ENCODE measurements at regions not wholly inside any gene's neighbourhood (a gene's known extent, or its start where the extent isn't known, plus 50 kb on each side); places are given as distances from the start of the nearest gene placed in this dataset.
"Not testable (repeated sequence)": the region's sequence is repeated elsewhere in the genome, so short reads cannot be mapped to it uniquely, and the experiment has no call there.

- intact Hi-C loops (cut with DNase I); H3K27me3 ChIP-seq; H3K27ac ChIP-seq; H3K9me3 ChIP-seq (replicated peaks in 1 of 3); H3K4me3 ChIP-seq; H3K36me3 ChIP-seq (replicated peaks in 1 of 2); H3K4me1 ChIP-seq (replicated peaks in 1 of 2): not testable (repeated sequence)
- peak; percentile 46 to 78 (median 65) for DNase-seq
- WGBS, 4 donors: 41 to 50% (median 45%) methylated on average over 13 of the region's 13 CpGs
- TF ChIP-seq, protein P1, sequence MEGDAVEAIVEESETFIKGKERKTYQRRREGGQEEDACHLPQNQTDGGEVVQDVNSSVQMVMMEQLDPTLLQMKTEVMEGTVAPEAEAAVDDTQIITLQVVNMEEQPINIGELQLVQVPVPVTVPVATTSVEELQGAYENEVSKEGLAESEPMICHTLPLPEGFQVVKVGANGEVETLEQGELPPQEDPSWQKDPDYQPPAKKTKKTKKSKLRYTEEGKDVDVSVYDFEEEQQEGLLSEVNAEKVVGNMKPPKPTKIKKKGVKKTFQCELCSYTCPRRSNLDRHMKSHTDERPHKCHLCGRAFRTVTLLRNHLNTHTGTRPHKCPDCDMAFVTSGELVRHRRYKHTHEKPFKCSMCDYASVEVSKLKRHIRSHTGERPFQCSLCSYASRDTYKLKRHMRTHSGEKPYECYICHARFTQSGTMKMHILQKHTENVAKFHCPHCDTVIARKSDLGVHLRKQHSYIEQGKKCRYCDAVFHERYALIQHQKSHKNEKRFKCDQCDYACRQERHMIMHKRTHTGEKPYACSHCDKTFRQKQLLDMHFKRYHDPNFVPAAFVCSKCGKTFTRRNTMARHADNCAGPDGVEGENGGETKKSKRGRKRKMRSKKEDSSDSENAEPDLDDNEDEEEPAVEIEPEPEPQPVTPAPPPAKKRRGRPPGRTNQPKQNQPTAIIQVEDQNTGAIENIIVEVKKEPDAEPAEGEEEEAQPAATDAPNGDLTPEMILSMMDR (IDR thresholded peaks at IDR 0.05): peak; percentile 48 to 70 (median 56)
Observed at GRCh38 chr10:45235260-45235769, 80.1 kb downstream of the OR13A1 start.

DNA sequence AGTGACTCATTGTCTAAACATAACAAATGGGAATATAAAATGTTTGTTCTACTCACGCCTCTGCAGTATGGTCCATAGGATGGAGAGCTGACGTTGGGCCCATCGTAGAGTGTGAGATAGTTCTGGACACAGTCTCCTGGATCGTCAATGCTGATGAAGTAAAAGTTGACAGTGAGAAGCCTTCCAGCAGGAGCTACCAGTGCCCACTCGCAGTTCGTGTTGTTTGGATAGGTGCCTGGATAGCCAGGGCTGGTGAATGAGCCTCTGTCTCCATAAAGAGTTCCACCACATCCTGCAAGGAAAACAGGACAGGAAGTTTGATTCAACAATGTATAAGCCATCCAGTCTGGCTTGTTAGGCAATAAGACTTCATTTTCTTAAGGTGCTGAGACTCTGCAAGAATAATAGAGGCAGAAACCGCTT is 79.6 kb downstream of the OR13A1 start:
- Histone ChIP-seq H3K4me1 (replicated peaks in 1 of 2) (no peaks in the 10 kb centered on the region), H3K27me3 (peaks cover 10% of the 10 kb centered on the region), H3K36me3 (replicated peaks in 1 of 2) (no peaks in the 10 kb centered on the region), H3K4me3 (no peak overlapping the region), H3K9me3 (replicated peaks in 1 of 3) (no peaks in the 10 kb centered on the region), H3K27ac (no peak overlapping the region)
- 67 to 72% (median 67%) methylated on average over 7 of the region's 7 CpGs for WGBS, 4 donors
- no peak for DNase-seq
- TF ChIP-seq, protein P1 (IDR thresholded peaks at IDR 0.05): no peak
- no peak for TF ChIP-seq POLR2A (IDR thresholded peaks at IDR 0.05)
- intact Hi-C loops (cut with DNase I): no loop called here

DNA sequence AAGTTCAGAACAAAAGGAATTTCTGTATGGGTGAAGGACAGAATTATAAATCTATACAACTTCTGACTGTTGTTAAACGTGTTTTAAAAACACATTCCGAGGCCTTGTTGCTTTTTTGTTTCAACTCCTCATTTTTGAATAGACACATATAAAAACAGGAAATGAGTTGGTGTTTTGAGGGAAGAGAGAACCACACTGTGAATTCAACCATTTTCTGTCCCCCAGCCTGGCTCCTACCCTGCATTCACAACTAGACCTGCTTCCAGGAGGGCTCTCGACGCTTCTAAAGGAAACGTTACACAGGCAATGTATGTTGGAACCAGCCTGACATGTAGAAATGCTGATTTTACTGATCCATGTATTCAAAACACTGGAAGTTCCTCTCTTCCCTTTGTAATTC is 76.5 kb downstream of the OR13A1 start:
- no peak for DNase-seq
- Histone ChIP-seq H3K27ac (no peak overlapping the region), H3K4me1 (replicated peaks in 1 of 2) (no peaks in the 10 kb centered on the region), H3K9me3 (replicated peaks in 1 of 3) (no peaks in the 10 kb centered on the region), H3K36me3 (replicated peaks in 1 of 2) (no peaks in the 10 kb centered on the region), H3K27me3 (no peaks in the 10 kb centered on the region), H3K4me3 (no peak overlapping the region)
- TF ChIP-seq, protein P1 (IDR thresholded peaks at IDR 0.05): no peak
- no peak for TF ChIP-seq POLR2A (IDR thresholded peaks at IDR 0.05)
- intact Hi-C loops (cut with DNase I): no loop called here
- WGBS, 4 donors: 55 to 78% (median 72%) methylated on average over 5 of the region's 5 CpGs

GRCh38 chr10:45239642-45240041 is 75.8 kb downstream of the OR13A1 start:
- DNase-seq: no peak
- intact Hi-C loops (cut with DNase I): no loop called here
- Histone ChIP-seq H3K27me3 (no peaks in the 10 kb centered on the region), H3K27ac (no peak overlapping the region), H3K4me1 (replicated peaks in 1 of 2) (no peaks in the 10 kb centered on the region), H3K36me3 (replicated peaks in 1 of 2) (no peaks in the 10 kb centered on the region), H3K9me3 (replicated peaks in 1 of 3) (no peaks in the 10 kb centered on the region), H3K4me3 (no peak overlapping the region)
- no peak for TF ChIP-seq POLR2A (IDR thresholded peaks at IDR 0.05)
- TF ChIP-seq, protein P1 (IDR thresholded peaks at IDR 0.05): no peak
- WGBS, 4 donors: 71 to 81% (median 75%) methylated on average over 10 to 11 of the region's 11 CpGs
